ENCODE measurements at regions not wholly inside any gene's neighbourhood (a gene's known extent, or its start where the extent isn't known, plus 50 kb on each side); places are given as distances from the start of the nearest gene placed in this dataset.

GRCh38 chr3:193905541-193906396 is 230.2 kb upstream of the HES1 start:
- peaks cover 10% of the 10 kb centered on the region for H3K9me3 ChIP-seq (ENCODE audit: insufficient read depth, low read depth, low read length)
- H3K9ac ChIP-seq (ENCODE audit: low read depth, low read length): no peak overlapping the region
- H3K27me3 ChIP-seq (ENCODE audit: insufficient read depth, low read length): peaks cover 20% of the 10 kb centered on the region; the same call in 1 of the 2 replicates
- no peak overlapping the region for H3K4me3 ChIP-seq (ENCODE audit: low read length)
- H3K36me3 ChIP-seq (ENCODE audit: insufficient read depth, low read depth, low read length): no peaks in the 10 kb centered on the region
- H3K4me1 ChIP-seq (ENCODE audit: insufficient read depth, low read length): peaks cover 15% of the 10 kb centered on the region; the same call in 1 of the 2 replicates
- no peak overlapping the region for H3K27ac ChIP-seq (ENCODE audit: low read length)

- no peaks in the 10 kb centered on the region for H3K36me3 ChIP-seq (ENCODE audit: insufficient read depth, low read depth, low read length)
- peaks cover 6% of the 10 kb centered on the region; the same call in 1 of the 2 replicates for H3K9me3 ChIP-seq (ENCODE audit: insufficient read depth, low read depth, low read length)
- no peak overlapping the region for H3K4me3 ChIP-seq (ENCODE audit: low read length)
- H3K27me3 ChIP-seq (ENCODE audit: insufficient read depth, low read length): peaks cover 20% of the 10 kb centered on the region; the same call in 1 of the 2 replicates
- H3K9ac ChIP-seq (ENCODE audit: low read depth, low read length): no peak overlapping the region
- H3K27ac ChIP-seq (ENCODE audit: low read length): no peak overlapping the region
- H3K4me1 ChIP-seq (ENCODE audit: insufficient read depth, low read length): peaks cover 21% of the 10 kb centered on the region; the same call in 1 of the 2 replicates
These were observed 229.0 kb upstream of the HES1 start for GRCh38 chr3:193906849-193907410.

- Histone ChIP-seq H3K4me3 (ENCODE audit: low read length) (no peak overlapping the region), H3K9ac (ENCODE audit: low read depth, low read length) (no peak overlapping the region), H3K27me3 (ENCODE audit: insufficient read depth, low read length) (peaks cover 20% of the 10 kb centered on the region; the same call in 1 of the 2 replicates), H3K4me1 (ENCODE audit: insufficient read depth, low read length) (peaks cover 8% of the 10 kb centered on the region; the same call in 1 of the 2 replicates), H3K36me3 (ENCODE audit: insufficient read depth, low read depth, low read length) (no peaks in the 10 kb centered on the region), H3K9me3 (ENCODE audit: insufficient read depth, low read depth, low read length) (peaks cover 6% of the 10 kb centered on the region; the same call in 1 of the 2 replicates), H3K27ac (ENCODE audit: low read length) (no peak overlapping the region)
These were observed 227.7 kb upstream of the HES1 start for GRCh38 chr3:193908181-193908744.

- Histone ChIP-seq H3K27ac (ENCODE audit: low read length) (no peak overlapping the region), H3K4me3 (ENCODE audit: low read length) (no peak overlapping the region), H3K27me3 (ENCODE audit: insufficient read depth, low read length) (peaks cover 10% of the 10 kb centered on the region; the same call in 1 of the 2 replicates), H3K9me3 (ENCODE audit: insufficient read depth, low read depth, low read length) (peaks cover 6% of the 10 kb centered on the region; the same call in 1 of the 2 replicates), H3K4me1 (ENCODE audit: insufficient read depth, low read length) (peaks cover 8% of the 10 kb centered on the region; the same call in 1 of the 2 replicates), H3K9ac (ENCODE audit: low read depth, low read length) (no peak overlapping the region), H3K36me3 (ENCODE audit: insufficient read depth, low read depth, low read length) (no peaks in the 10 kb centered on the region)
These were observed 226.6 kb upstream of the HES1 start for GRCh38 chr3:193909387-193909786.

GRCh38 chr3:193910310-193910709 is 225.6 kb upstream of the HES1 start:
- Histone ChIP-seq H3K4me3 (ENCODE audit: low read length) (no peak overlapping the region), H3K9me3 (ENCODE audit: insufficient read depth, low read depth, low read length) (peaks cover 6% of the 10 kb centered on the region; the same call in 1 of the 2 replicates), H3K27ac (ENCODE audit: low read length) (no peak overlapping the region), H3K4me1 (ENCODE audit: insufficient read depth, low read length) (peaks cover 8% of the 10 kb centered on the region; the same call in 1 of the 2 replicates), H3K36me3 (ENCODE audit: insufficient read depth, low read depth, low read length) (no peaks in the 10 kb centered on the region), H3K27me3 (ENCODE audit: insufficient read depth, low read length) (peaks cover 5% of the 10 kb centered on the region; the same call in 1 of the 2 replicates), H3K9ac (ENCODE audit: low read depth, low read length) (no peak overlapping the region)

GRCh38 chr3:193910886-193911738 is 224.8 kb upstream of the HES1 start:
- Histone ChIP-seq H3K27ac (ENCODE audit: low read length) (no peak overlapping the region), H3K36me3 (ENCODE audit: insufficient read depth, low read depth, low read length) (no peaks in the 10 kb centered on the region), H3K4me3 (ENCODE audit: low read length) (no peak overlapping the region), H3K4me1 (ENCODE audit: insufficient read depth, low read length) (peaks cover 8% of the 10 kb centered on the region; the same call in 1 of the 2 replicates), H3K9ac (ENCODE audit: low read depth, low read length) (no peak overlapping the region), H3K9me3 (ENCODE audit: insufficient read depth, low read depth, low read length) (peaks cover 6% of the 10 kb centered on the region; the same call in 1 of the 2 replicates), H3K27me3 (ENCODE audit: insufficient read depth, low read length) (peaks cover 5% of the 10 kb centered on the region; the same call in 1 of the 2 replicates)

- Histone ChIP-seq H3K9me3 (ENCODE audit: insufficient read depth, low read depth, low read length) (peaks cover 6% of the 10 kb centered on the region; the same call in 1 of the 2 replicates), H3K36me3 (ENCODE audit: insufficient read depth, low read depth, low read length) (no peaks in the 10 kb centered on the region), H3K27ac (ENCODE audit: low read length) (no peak overlapping the region), H3K27me3 (ENCODE audit: insufficient read depth, low read length) (peaks cover 5% of the 10 kb centered on the region; the same call in 1 of the 2 replicates), H3K4me3 (ENCODE audit: low read length) (no peak overlapping the region), H3K4me1 (ENCODE audit: insufficient read depth, low read length) (peaks cover 8% of the 10 kb centered on the region; the same call in 1 of the 2 replicates), H3K9ac (ENCODE audit: low read depth, low read length) (no peak overlapping the region)
These were observed 224.1 kb upstream of the HES1 start for GRCh38 chr3:193911784-193912340.

GRCh38 chr3:193912621-193913178 is 223.2 kb upstream of the HES1 start:
- peaks cover 8% of the 10 kb centered on the region; the same call in 1 of the 2 replicates for H3K4me1 ChIP-seq (ENCODE audit: insufficient read depth, low read length)
- H3K27ac ChIP-seq (ENCODE audit: low read length): no peak overlapping the region
- H3K9ac ChIP-seq (ENCODE audit: low read depth, low read length): no peak overlapping the region
- 0 out of 2 replicates have a peak, but pooled peaks cover 5% of the 10 kb centered on the region for H3K27me3 ChIP-seq (ENCODE audit: insufficient read depth, low read length)
- peaks cover 6% of the 10 kb centered on the region; the same call in 1 of the 2 replicates for H3K9me3 ChIP-seq (ENCODE audit: insufficient read depth, low read depth, low read length)
- H3K36me3 ChIP-seq (ENCODE audit: insufficient read depth, low read depth, low read length): no peaks in the 10 kb centered on the region
- no peak overlapping the region for H3K4me3 ChIP-seq (ENCODE audit: low read length)

GRCh38 chr3:193914602-193915001 is 221.3 kb upstream of the HES1 start:
- H3K4me1 ChIP-seq (ENCODE audit: insufficient read depth, low read length): peaks cover 8% of the 10 kb centered on the region; the same call in 1 of the 2 replicates
- no peaks in the 10 kb centered on the region for H3K9me3 ChIP-seq (ENCODE audit: insufficient read depth, low read depth, low read length)
- H3K27ac ChIP-seq (ENCODE audit: low read length): no peak overlapping the region
- no peaks in the 10 kb centered on the region for H3K36me3 ChIP-seq (ENCODE audit: insufficient read depth, low read depth, low read length)
- 0 out of 2 replicates have a peak, but pooled peaks cover 2% of the 10 kb centered on the region for H3K27me3 ChIP-seq (ENCODE audit: insufficient read depth, low read length)
- no peak overlapping the region for H3K9ac ChIP-seq (ENCODE audit: low read depth, low read length)
- H3K4me3 ChIP-seq (ENCODE audit: low read length): no peak overlapping the region

- Histone ChIP-seq H3K36me3 (ENCODE audit: insufficient read depth, low read depth, low read length) (no peaks in the 10 kb centered on the region), H3K9me3 (ENCODE audit: insufficient read depth, low read depth, low read length) (no peaks in the 10 kb centered on the region), H3K9ac (ENCODE audit: low read depth, low read length) (no peak overlapping the region), H3K4me3 (ENCODE audit: low read length) (no peak overlapping the region), H3K27me3 (ENCODE audit: insufficient read depth, low read length) (no peaks in the 10 kb centered on the region), H3K27ac (ENCODE audit: low read length) (no peak overlapping the region), H3K4me1 (ENCODE audit: insufficient read depth, low read length) (peaks cover 8% of the 10 kb centered on the region; the same call in 1 of the 2 replicates)
These were observed 220.8 kb upstream of the HES1 start for GRCh38 chr3:193915099-193915498.
